HG02588 (cell line): ENCODE measurements at regions not wholly inside any gene's neighbourhood (a gene's known extent, or its start where the extent isn't known, plus 50 kb on each side); places are given as distances from the start of the nearest gene placed in this dataset.

ENCODE experiments used
- ATAC-seq: cut with Tn5 transposase; IDR thresholded peaks from one replicate; pipeline ENCODE4 v1.9.1; 2021; ENCODE audit warnings: mild to moderate bottlenecking, moderate library complexity; ENCODE audit not compliant: unreplicated experiment

GRCh38 chr2:118791483-118791882, 56.0 kb downstream of the EN1 start:
- no peak for ATAC-seq

- no peak for ATAC-seq
Observed at GRCh38 chr2:118786746-118787145, 60.7 kb downstream of the EN1 start.

GRCh38 chr2:118784860-118785259, 62.6 kb downstream of the EN1 start:
- no peak for ATAC-seq

DNA sequence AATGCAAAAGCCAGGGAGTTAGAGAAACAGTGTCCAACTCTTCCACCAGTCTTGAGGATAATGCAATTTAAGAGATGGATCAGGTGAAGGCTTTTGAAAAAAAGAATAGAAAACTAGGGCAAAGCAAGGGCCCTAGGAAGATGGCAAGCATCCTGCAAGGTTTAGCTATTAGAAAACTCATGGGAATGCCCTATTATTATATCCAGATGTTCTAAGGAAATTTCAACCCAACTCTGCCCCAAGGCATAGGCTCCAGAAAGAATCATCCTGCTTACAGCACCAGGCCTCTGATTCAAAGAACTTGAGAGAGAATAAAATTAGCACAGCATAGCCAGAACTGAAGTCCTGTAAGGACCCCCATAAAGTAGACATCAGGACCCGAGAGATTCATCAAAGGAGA, 68.1 kb downstream of the EN1 start:
- no peak for ATAC-seq

GRCh38 chr2:118774458-118775133, 72.9 kb downstream of the EN1 start:
- no peak for ATAC-seq

- no peak for ATAC-seq
Observed at GRCh38 chr2:118773826-118774225, 73.6 kb downstream of the EN1 start.

- no peak for ATAC-seq
Observed at GRCh38 chr2:118772487-118773200, 74.8 kb downstream of the EN1 start.

- no peak for ATAC-seq
Observed at GRCh38 chr2:118769707-118770400, 77.6 kb downstream of the EN1 start.

DNA sequence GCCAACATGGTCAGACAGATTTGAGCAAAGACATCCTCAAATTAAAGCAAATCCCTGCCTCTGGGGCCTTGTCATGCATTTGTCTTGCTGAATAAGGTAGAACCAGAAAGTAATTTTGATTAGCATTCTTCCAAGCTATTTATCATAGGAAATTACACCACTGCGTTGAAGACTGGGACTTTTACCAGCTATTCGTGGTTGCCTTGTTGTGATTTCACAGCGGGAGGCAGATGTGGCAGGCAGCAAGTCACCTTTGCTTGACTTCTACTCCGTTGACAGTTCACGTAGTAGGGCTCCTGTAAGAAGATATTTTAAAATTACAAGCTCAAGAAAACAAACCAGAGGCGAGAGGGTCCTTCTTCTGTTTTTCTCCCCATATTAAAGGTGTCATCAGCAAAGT, 80.6 kb downstream of the EN1 start:
- no peak for ATAC-seq

DNA sequence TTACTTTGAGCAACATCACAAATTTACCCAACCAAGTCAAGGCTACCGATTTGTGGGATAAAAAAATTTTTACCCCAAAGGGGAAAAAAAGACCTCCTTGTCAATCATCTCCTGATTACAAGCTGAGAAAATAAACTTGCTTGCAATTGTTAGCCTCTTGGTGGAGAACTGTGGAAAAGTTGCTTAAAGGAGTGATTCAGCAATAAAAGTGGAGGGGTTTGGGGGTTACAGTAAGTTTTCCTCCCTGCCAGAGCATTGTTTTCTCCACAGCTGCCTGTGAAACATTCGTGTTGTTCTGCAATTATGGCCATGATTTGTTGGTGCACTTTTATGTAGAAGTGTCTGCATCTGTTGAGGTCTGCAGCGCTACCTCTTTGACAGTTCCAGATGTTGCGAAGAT, 82.6 kb downstream of the EN1 start:
- ATAC-seq, result no peak

DNA sequence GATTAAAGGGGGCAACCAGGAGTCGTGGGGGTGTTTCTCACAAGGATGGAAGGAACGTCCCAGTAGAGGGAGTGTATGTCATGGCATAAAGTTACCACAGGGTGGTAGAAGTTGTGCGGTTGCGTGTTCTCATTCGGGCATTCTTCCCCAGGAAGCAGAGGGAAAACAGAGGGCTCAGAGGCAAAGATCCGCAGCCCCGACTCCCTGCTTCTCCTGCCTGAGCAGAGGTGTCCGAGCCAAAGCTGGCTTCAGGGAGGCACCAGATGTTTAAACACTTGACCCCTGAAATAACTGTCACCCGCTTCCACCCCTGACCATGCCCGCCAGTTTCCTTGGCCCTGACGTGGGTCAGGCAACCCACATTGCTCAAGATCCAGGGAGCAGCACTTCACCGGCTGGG, 83.7 kb downstream of the EN1 start:
- ATAC-seq, result no peak

DNA sequence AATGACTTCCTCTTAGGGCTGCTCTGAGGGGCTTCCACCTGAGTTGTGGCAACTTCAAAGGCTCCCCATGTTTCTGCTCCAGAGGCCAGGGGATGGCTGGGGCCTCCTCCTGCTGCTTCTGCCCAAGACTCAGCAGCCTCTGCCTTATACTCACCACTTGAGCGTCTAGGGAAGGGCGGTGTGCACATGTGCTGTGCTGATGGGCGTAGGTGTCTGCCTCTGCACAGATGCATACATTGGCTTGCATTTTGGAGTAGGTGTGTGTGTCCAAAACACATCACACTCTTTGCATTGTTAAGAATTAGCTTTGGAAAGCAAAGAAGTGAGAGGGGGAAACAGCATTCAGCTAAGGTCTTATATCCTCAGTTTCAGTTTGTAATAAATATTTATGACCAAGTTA, 85.2 kb downstream of the EN1 start:
- ATAC-seq, result no peak

- no peak for ATAC-seq
Observed at GRCh38 chr2:118761771-118762170, 85.7 kb downstream of the EN1 start.

- ATAC-seq, result no peak
Observed at GRCh38 chr2:118755901-118756300, 91.5 kb downstream of the EN1 start.

DNA sequence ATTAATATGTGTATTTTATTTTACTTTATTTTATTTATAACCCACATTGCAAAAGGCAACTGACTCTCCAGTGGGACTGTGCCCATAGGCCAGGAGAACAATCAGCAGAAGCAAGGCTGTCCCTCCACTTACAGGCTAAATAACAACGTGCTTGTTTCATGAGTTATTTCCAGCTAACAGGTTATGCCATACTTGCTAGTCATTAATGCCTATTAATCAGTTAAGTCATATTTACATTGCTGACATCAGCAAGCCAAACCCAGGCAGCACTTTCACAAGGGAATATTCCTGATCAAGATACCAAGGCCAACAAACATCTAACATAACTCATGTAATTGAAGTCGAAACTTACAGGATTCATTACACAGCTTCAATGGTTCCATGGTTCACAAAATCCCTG, 92.1 kb downstream of the EN1 start:
- no peak for ATAC-seq

GRCh38 chr2:118752762-118753429, 94.6 kb downstream of the EN1 start:
- no peak for ATAC-seq

GRCh38 chr2:118750959-118751565, 96.4 kb downstream of the EN1 start:
- ATAC-seq, result no peak

DNA sequence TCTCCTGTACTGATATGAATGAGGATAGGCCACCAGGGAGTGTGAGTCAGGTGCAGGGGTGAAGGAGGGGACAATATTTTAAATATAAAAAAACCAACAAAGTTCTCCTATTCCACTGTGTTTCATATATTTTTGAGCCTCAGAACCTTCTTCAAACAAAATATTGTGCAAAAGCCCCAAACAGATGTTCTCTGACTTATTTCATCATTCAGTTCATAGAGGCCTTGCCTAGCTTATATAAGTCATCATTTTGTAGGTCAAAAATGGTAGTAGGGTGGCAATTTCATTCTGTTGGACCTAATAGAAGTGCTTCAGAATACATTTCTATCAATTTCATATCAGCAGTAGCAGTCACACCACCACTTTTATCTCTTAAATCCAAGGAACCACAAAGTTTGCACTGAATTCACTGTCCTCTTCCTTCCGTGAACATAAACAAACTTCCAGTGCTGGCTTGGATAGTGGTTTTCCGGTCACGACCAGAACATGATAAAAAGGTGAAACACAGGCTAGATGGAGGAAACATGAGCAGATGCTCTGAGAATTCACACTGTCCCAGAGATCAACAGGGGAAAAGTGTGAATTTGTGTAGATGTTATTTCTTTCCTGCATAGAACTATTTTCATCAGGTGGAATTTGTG, 99.1 kb downstream of the EN1 start:
- ATAC-seq, result no peak

DNA sequence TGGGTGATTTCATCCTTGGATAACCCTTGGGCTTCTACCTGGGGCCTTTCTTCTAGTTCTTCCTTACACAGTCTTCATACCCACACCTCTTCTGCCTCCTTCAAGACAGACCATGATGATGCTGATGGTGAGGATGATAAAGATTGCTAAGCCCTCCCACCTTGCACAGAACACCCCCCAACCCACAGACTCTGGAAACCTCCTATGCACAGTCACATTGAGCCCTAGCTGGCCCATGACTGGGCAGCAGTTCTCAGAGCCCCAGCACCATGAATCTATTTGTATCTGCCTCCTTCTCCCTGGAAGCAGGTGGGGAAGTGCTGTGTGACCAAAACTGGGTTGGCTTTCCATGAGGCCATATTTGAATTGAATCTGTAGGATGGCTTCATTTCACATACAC, 99.8 kb downstream of the EN1 start:
- no peak for ATAC-seq

GRCh38 chr2:118747066-118747465, 100.4 kb downstream of the EN1 start:
- no peak for ATAC-seq
